ENCODE measurements at regions not wholly inside any gene's neighbourhood (a gene's known extent, or its start where the extent isn't known, plus 50 kb on each side); places are given as distances from the start of the nearest gene placed in this dataset.

DNA sequence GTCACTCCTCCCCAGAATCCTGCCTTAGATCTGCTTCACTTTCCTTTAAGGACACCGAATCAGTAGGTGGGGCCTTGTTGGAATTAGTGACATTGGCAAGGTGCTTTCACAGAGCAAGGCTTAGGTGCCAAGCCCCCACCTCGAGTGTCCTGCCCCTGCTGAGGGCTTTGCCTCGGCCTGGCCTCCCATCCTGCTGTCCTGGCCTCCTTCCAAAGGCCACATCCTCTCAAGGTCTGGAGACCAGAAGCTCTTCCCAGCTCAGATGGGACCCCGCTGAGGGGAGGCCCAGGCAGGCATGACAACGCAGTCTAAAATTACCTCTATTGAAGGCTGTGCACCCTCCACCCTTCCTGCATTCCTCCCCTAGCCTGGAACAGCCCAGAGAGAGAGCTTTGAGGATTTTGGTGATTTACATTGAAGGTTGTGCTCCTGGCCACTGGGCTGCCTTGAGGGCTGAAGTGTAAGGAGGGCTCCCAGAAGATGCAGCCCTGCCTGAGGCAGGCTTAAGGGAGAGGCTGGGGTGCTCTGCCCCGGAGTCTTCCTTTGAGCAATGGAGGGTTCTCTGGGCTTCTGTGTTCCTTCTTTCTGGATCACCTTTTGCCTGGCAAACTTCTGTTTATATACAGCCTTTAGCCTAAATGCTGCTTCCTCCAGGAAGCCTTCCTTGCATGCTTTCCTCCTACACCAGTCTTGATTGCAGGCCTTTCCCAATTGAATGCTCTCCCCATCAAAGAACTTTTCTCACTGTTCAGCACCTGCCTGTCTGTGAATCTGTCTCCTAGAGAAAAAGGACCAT lies 154.4 kb downstream of the DDX1 start:
- DNase-seq, result peak in 1 of 2 experiments; percentile 42
- H3K27me3 ChIP-seq, result no peaks in the 10 kb centered on the region
- H3K27ac ChIP-seq, result no peak overlapping the region
- H3K4me1 ChIP-seq, result peaks cover 14% of the 10 kb centered on the region; the same call in 1 of the 2 replicates
- H3K9me3 ChIP-seq (replicated peaks), result 0 out of 2 replicates have a peak, but pooled peaks cover 10% of the 10 kb centered on the region
- H3K36me3 ChIP-seq, result no peaks in the 10 kb centered on the region
- H3K4me3 ChIP-seq, result no peak overlapping the region

DNA sequence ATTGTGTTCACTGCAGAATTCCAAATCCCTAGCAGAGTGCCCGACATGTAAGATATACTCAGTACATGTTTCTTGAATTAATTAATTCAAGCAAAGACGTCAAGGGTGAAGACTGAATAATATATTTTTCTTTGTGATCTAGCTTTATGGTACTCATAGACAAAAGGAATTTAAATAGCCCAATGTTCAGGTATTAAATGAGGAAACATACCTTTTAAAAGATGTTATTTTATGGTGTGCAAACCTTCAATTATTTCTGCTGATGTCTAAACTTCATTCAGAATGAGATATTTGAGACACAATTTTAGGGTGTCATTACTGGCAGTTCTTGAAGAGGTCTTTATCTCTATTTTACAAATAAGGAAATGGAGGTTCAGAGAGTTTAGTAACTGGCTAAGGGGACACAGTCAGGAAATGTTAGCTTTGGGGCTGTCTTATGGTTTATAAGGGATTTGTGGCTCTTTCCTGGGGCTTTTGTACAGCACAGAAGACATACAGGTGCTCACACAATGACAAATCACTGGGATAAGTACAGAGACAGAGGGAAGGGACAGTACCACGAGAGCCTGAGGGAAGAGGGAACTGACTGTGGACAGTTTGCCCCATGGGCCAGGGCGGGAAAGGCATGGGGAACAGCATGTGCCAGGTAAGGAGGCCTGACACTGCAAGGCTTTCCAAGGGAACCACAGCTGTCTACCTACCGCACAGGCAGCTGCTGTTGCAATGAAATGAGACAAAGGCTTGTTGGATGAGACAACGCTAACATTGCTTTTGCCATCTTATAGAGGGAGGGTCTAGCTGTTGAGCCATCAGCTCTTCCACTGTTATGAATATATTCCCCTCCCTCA lies 155.3 kb downstream of the DDX1 start:
- H3K4me1 ChIP-seq, result peaks cover 14% of the 10 kb centered on the region; the same call in 1 of the 2 replicates
- 0 out of 2 replicates have a peak, but pooled peaks cover 3% of the 10 kb centered on the region for H3K9me3 ChIP-seq (replicated peaks)
- DNase-seq, result no peak
- no peak overlapping the region for H3K4me3 ChIP-seq
- no peaks in the 10 kb centered on the region for H3K27me3 ChIP-seq
- H3K27ac ChIP-seq, result peak overlapping the region; percentile 11; the same call in 1 of the 2 replicates
- H3K36me3 ChIP-seq, result no peaks in the 10 kb centered on the region

DNA sequence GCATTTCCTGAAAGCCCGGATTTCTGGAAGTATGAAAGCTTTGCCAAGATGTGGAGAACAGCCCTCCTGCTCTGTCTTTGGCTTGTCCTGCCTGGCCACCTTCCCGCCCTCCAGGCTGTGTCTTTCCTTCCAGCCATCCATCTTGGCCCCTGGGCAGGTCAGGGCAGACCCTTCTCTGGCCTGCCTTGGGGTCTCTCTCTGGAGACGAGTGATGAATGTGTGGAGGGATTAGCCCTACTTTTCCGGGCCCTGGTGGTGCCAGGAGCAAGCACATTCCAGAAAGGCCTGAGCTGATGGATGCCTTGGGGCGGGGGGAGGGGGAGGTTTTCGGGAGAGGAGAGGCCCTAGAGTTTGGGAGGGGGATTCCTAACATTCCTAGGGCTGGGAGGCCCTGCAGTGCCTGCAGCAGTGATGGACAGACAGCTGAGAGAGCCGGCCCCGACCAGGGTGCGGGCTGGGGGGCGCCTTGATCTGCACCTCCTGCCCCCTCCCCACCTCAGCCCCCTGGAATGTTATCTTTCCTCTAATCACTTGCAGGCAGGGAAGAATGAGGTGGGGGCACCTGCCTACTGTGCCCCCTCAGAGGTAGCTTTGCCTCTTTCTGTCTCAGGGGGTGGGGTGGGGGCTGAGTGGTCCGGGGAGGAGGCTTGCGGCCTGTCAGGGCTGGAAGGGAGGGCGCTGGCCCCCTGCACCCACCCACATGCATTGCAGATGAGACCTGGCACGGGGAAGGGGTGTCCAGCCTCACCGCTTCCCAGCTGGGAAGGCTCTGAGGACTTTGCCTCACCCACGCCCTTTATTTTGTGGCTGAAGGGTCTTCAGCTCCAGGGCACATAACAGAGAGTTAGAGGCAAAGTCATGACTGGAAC lies 156.2 kb downstream of the DDX1 start:
- Histone ChIP-seq H3K4me1 (peaks cover 14% of the 10 kb centered on the region; the same call in 1 of the 2 replicates), H3K27me3 (no peaks in the 10 kb centered on the region), H3K36me3 (no peaks in the 10 kb centered on the region), H3K4me3 (no peak overlapping the region), H3K9me3 (replicated peaks) (no peaks in the 10 kb centered on the region), H3K27ac (peak overlapping the region; percentile 11; the same call in 1 of the 2 replicates)
- no peak for DNase-seq

DNA sequence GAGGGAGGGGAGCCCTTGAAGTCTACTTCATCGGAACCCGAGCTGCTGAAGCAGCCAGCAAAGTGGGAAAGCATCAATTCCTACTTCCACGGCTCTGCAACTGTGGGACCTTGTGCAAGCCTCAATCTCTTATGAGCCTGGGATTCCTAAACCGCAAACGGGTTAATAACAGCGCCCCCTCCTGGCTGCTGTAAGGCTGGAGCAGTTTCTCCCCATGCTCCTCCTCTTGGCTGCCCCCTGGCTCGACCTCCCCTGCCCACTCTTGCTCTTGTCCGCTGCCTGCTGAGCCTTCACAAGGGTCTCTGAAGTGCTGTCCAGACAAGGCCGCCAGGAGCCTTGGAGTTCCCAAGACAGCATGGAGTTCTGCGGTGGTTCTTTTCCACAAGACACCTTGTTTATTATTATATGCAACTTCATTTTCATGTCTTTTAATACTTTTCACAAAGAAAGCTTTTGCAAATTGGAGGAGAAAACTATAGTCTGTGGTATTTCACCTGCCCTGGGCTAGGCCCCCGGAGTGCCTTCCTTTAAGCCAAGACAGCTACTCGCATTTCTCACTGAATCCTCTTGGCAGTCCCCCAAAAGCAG lies 157.2 kb downstream of the DDX1 start:
- no peaks in the 10 kb centered on the region for H3K27me3 ChIP-seq
- no peak overlapping the region for H3K4me3 ChIP-seq
- peak in 1 of 2 experiments; percentile 63 for DNase-seq
- no peaks in the 10 kb centered on the region for H3K36me3 ChIP-seq
- no peaks in the 10 kb centered on the region for H3K9me3 ChIP-seq (replicated peaks)
- H3K27ac ChIP-seq, result no peak overlapping the region
- H3K4me1 ChIP-seq, result peaks cover 14% of the 10 kb centered on the region; the same call in 1 of the 2 replicates

DNA sequence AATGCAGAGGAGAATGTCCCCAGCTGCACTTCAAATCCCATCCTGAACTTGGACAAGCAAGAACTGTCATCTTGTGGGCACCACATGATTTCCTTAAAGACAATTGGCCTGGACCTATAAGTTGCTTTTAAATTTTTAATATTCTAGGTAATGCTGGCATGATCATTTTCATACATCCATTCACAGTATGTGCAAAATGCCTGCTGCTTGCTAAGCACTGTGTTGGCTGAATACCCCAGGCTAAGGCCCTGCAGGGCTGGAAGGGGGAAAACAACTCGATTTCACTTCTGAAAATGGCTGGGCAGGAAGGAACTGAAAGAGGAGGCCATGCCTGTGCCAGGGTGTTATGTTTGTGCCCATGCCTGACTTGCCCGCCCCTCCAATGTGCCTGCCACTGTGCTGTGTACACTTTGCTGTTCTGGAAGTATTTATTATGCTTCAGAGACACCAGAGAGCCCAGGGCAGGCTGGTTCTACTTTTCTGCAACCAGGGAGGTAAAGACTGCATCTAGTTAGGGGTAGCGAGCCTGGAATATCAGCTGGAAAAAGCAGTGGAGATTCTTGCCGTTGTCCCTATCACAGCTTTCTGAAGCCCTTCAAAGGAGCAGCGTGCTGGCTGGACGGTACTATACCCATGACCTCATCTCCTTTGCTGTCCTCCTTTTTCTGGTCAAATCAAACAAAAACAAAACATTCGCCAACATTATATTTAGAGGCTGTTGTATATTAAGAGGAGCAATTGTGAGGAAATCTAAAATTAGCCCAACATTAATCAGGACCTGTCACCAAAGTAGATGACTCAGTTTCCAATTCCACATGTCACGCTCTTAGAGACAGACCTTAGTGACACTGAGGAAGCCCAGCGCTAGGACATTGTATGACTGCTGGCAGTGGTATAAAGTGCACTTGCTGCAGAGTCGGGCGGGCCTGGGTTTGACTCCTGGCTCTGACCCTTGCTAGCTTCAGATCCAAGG lies 158.1 kb downstream of the DDX1 start:
- no peak overlapping the region for H3K27ac ChIP-seq
- H3K27me3 ChIP-seq, result no peaks in the 10 kb centered on the region
- no peaks in the 10 kb centered on the region for H3K9me3 ChIP-seq (replicated peaks)
- H3K36me3 ChIP-seq, result no peaks in the 10 kb centered on the region
- no peak for DNase-seq
- H3K4me1 ChIP-seq, result peaks cover 14% of the 10 kb centered on the region; the same call in 1 of the 2 replicates
- no peak overlapping the region for H3K4me3 ChIP-seq

DNA sequence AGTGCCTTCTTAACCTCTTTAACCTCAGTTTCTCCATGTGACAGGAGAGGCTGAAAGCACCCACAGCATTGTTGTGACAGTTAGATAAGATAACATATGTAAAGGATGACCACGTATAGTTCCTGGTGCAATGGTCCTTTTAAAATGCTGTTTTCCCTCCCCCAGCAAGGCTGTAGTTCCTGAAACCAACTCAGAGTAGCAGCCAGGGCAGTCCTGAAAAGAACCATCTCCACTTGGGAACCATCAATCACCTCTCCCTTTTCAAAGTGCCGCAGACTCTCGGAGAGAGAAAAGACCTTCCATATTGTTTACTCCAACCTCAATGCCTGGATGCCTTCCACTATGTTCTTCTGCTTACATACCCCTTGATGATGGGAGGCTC lies 158.8 kb downstream of the DDX1 start:
- no peak overlapping the region for H3K27ac ChIP-seq
- H3K36me3 ChIP-seq, result no peaks in the 10 kb centered on the region
- H3K9me3 ChIP-seq (replicated peaks), result 0 out of 2 replicates have a peak, but pooled peaks cover 2% of the 10 kb centered on the region
- no peak for DNase-seq
- H3K27me3 ChIP-seq, result no peaks in the 10 kb centered on the region
- H3K4me3 ChIP-seq, result no peak overlapping the region
- H3K4me1 ChIP-seq, result peaks cover 14% of the 10 kb centered on the region; the same call in 1 of the 2 replicates

DNA sequence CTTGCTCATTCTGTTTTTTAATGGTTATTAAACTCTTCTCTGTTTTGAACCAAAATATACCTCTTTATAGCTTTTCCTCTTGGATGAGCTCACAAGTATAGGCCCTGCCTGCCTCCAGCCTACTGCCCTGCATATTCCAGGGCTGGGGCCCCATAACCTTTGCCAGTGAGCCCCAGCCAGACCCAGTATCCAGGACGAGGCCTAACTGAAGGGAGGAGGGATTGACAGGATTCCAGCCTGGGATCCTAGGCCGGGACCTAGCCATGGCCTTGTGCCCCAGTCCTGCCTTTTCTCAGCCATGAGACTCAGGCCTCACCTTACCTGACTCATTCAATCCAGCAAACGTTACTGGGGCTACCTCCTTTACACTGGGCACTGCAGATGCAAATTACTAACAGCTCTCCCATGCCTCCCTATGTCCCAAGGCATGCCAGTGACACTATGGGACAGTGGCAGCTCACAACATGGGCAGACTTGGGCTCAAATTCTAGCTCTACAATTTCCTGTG lies 159.2 kb downstream of the DDX1 start:
- Histone ChIP-seq H3K36me3 (no peaks in the 10 kb centered on the region), H3K27me3 (no peaks in the 10 kb centered on the region), H3K4me1 (peaks cover 12% of the 10 kb centered on the region; the same call in 1 of the 2 replicates), H3K4me3 (no peak overlapping the region), H3K9me3 (replicated peaks) (0 out of 2 replicates have a peak, but pooled peaks cover 6% of the 10 kb centered on the region), H3K27ac (no peak overlapping the region)
- no peak for DNase-seq

DNA sequence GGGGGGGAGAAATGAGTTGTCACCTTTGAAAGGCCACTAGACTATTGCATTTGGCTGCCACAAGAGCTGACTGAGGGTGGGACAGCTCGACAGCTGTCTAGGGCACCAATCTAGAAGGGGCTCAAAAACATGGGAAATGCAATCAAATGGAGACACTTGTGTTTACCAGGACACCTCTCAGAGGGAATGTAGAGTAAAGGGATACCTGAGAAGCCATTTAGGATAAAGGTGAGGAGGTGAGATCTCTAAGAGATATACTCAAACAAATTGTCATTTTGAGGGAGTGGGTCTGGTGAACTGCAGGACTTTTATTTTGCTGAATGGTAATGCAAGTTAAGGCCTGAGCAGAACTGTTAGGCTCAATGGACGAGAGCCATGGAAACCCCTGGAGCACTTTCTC lies 159.8 kb downstream of the DDX1 start:
- Histone ChIP-seq H3K9me3 (replicated peaks) (0 out of 2 replicates have a peak, but pooled peaks cover 6% of the 10 kb centered on the region), H3K27me3 (no peaks in the 10 kb centered on the region), H3K4me1 (peaks cover 8% of the 10 kb centered on the region; the same call in 1 of the 2 replicates), H3K27ac (no peak overlapping the region), H3K36me3 (no peaks in the 10 kb centered on the region), H3K4me3 (no peak overlapping the region)
- no peak for DNase-seq

DNA sequence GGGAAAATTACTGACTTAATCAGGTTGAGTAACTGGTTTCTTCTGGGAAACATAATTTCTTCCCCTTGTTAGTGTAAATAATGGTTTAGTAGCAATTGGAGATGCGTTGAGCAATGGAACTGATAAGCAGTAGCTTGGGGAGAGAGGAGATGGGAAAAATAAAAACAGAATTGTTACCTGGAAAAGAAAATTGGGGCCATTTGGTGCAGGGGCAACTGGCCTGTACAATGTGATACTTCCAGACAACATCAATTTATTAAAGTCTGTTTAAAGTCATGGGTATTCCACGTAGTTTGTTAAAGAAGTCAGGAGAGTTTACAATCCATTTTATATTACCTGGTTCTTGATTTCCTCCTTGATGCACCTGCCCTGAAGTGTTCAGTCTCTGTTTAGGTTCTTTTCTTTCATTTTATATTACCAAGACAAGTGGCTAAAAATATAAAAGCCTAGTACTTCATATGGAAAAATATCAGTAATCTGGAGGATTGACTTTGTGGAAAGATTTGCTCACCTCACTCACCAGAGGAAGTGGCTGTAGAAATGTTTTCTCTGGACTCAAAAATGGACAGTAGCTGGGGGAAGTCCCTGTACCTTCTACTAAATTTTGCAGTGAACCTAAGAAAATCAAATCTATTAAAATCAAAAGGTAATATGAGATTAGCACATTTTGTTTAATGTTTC lies 161.0 kb downstream of the DDX1 start:
- no peaks in the 10 kb centered on the region for H3K36me3 ChIP-seq
- DNase-seq, result no peak
- H3K4me3 ChIP-seq, result no peak overlapping the region
- 0 out of 2 replicates have a peak, but pooled peaks cover 6% of the 10 kb centered on the region for H3K9me3 ChIP-seq (replicated peaks)
- H3K27me3 ChIP-seq, result no peaks in the 10 kb centered on the region
- H3K27ac ChIP-seq, result no peak overlapping the region
- H3K4me1 ChIP-seq, result peaks cover 3% of the 10 kb centered on the region; the same call in 1 of the 2 replicates

DNA sequence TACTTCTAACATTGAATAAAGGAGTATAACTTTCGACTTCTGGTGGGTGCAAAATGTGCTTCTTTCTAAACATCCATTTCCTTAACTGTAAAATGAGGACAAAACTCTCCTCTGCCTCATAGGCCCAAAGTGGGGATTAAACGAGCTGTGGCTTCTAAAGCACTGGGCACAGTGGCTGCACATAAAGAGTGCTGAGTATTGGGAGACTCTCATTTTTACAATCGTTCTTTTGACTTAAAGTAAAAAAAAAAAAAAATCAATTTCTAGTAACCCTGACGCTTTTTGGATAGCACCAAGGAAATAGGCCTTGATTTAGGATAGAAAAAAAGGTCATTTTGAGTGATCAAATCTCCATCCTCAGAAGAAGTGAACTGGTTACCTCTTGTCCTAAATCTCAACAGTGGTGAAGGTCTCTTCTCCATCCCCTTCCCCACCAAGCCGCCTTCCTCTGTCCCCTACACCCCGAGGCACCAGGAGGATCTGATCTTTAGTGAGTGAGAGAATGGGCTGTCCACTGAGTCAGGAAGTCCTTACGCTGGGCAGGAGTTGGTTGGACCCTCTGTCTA lies 161.6 kb downstream of the DDX1 start:
- Histone ChIP-seq H3K9me3 (replicated peaks) (0 out of 2 replicates have a peak, but pooled peaks cover 6% of the 10 kb centered on the region), H3K4me1 (no peaks in the 10 kb centered on the region; the same call in 1 of the 2 replicates), H3K27me3 (no peaks in the 10 kb centered on the region), H3K4me3 (no peak overlapping the region), H3K27ac (no peak overlapping the region), H3K36me3 (no peaks in the 10 kb centered on the region)
- no peak for DNase-seq

DNA sequence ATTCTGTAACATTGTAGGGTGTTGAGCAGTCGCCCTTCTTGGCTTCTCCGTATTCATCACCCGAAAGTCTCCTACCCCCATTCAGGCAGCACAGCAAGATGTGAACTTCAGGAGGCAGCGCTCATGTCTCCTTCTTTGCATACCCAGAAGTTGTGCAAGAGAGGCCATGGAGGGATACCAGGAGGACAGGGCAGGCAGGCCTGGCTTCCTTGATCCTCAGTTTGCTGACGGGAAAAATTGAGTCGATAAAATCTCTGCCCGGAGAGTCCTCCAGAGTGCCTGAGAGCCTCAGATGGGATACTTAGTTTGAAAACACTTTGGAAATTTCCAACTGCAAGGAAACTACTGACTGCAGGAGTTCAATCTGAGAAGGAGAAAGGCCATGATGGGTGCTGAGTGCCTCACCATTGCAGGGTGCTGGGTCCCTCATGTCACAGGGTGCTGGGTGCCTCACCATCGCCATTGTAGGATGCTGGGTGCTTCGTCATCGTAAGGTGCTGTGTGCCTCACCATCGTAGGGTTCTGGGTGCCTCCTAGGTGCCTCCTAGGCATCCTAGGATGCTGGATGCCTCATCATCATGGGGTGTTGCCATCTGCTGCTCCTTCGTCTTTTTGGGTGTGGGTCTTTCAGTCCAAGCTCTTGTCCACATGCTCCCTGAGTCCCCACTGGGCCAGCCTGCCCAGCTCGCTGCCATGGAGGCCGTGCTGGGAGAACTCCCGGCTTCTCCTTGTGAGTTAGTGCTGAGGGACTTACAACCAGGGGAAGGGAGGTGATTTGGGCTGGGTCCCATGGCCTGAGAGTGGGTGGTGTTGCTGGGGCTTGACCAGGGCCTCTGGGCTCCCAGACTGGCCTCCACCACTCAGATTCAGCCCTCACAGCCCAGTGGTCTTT lies 162.4 kb downstream of the DDX1 start:
- Histone ChIP-seq H3K9me3 (replicated peaks) (0 out of 2 replicates have a peak, but pooled peaks cover 6% of the 10 kb centered on the region), H3K27ac (no peak overlapping the region), H3K36me3 (no peaks in the 10 kb centered on the region), H3K27me3 (no peaks in the 10 kb centered on the region), H3K4me3 (no peak overlapping the region), H3K4me1 (no peaks in the 10 kb centered on the region)
- DNase-seq, result no peak

Measured in SJCRH30 (cell line).